Osteocyte (in vitro differentiated cells): ENCODE measurements at regions not wholly inside any gene's neighbourhood (a gene's known extent, or its start where the extent isn't known, plus 50 kb on each side); places are given as distances from the start of the nearest gene placed in this dataset.

Experiments used
- DNase-seq: peaks from one replicate; pipeline ENCODE4 v3.0.0; 2021; ENCODE audit warnings: mixed read lengths; ENCODE audit not compliant: unreplicated experiment; ENCODE audit errors: extremely low spot score
- H3K27ac Mint-ChIP-seq: one replicate; pipeline ENCODE4 v1.8.0; 2021; ENCODE audit warnings: mild to moderate bottlenecking, mixed read lengths; ENCODE audit not compliant: unreplicated experiment
- H3K27me3 Mint-ChIP-seq: one replicate; pipeline ENCODE4 v1.8.0; 2021; ENCODE audit warnings: mixed read lengths; ENCODE audit not compliant: unreplicated experiment
- H3K36me3 Mint-ChIP-seq: one replicate; pipeline ENCODE4 v1.8.0; 2021; ENCODE audit warnings: mixed read lengths; ENCODE audit not compliant: unreplicated experiment
- H3K4me1 Mint-ChIP-seq: one replicate; pipeline ENCODE4 v1.8.0; 2021; ENCODE audit warnings: mixed read lengths; ENCODE audit not compliant: unreplicated experiment
- H3K4me3 Mint-ChIP-seq: one replicate; pipeline ENCODE4 v1.8.0; 2021; ENCODE audit warnings: mild to moderate bottlenecking, moderate library complexity, mixed read lengths; ENCODE audit not compliant: unreplicated experiment
- H3K9me3 Mint-ChIP-seq: one replicate; pipeline ENCODE4 v1.8.0; 2021; ENCODE audit warnings: mixed read lengths; ENCODE audit not compliant: unreplicated experiment
- TF ChIP-seq, protein P1 (sequence below): fragments of 200-600 bp; sonication (generic); IDR thresholded peaks from 2 replicates; pipeline ENCODE4 v1.5.0; 2021; ENCODE audit warnings: antibody characterized with exemption, mild to moderate bottlenecking, moderate library complexity

DNA sequence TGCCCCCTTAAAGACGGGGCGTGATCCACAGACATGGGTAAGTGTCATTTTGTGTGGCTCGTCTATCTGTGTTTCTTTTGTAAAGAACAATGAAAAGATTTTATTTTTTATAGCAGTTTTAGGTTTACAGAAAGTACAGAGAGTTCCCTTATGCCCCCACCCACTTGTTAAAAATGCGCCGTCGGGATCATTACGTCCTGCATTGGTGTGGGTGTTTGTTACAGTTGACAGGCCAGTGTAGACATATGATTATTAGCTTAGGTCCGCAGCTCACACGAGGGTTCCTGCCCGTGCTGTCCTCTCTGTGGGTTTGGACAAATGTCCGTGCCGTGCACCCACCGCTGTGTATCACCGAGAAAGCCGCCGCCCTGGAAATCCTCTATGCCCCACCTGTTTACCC is 50.5 kb downstream of the RGS12 start:
- Mint-ChIP-seq H3K9me3 (no peaks in the 10 kb centered on the region), H3K36me3 (peaks cover 4% of the 10 kb centered on the region), H3K27ac (peak overlapping the region; percentile 14), H3K4me1 (peaks cover 40% of the 10 kb centered on the region), H3K4me3 (no peak overlapping the region), H3K27me3 (no peaks in the 10 kb centered on the region)
- no peak for DNase-seq
- TF ChIP-seq, protein P1, sequence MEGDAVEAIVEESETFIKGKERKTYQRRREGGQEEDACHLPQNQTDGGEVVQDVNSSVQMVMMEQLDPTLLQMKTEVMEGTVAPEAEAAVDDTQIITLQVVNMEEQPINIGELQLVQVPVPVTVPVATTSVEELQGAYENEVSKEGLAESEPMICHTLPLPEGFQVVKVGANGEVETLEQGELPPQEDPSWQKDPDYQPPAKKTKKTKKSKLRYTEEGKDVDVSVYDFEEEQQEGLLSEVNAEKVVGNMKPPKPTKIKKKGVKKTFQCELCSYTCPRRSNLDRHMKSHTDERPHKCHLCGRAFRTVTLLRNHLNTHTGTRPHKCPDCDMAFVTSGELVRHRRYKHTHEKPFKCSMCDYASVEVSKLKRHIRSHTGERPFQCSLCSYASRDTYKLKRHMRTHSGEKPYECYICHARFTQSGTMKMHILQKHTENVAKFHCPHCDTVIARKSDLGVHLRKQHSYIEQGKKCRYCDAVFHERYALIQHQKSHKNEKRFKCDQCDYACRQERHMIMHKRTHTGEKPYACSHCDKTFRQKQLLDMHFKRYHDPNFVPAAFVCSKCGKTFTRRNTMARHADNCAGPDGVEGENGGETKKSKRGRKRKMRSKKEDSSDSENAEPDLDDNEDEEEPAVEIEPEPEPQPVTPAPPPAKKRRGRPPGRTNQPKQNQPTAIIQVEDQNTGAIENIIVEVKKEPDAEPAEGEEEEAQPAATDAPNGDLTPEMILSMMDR: no peak

GRCh38 chr4:3344104-3344503 is 51.3 kb downstream of the RGS12 start:
- no peak overlapping the region for H3K27ac Mint-ChIP-seq
- peak; percentile 64 for DNase-seq

GRCh38 chr4:3344596-3344995 is 51.8 kb downstream of the RGS12 start:
- no peaks in the 10 kb centered on the region for H3K9me3 Mint-ChIP-seq
- H3K27ac Mint-ChIP-seq: no peak overlapping the region

More at GRCh38 chr4:3344104-3344503, 51.3 kb downstream of the RGS12 start:
- Mint-ChIP-seq H3K4me3 (no peak overlapping the region), H3K36me3 (peaks cover 6% of the 10 kb centered on the region), H3K9me3 (no peaks in the 10 kb centered on the region), H3K4me1 (peaks cover 34% of the 10 kb centered on the region), H3K27me3 (no peaks in the 10 kb centered on the region)
- TF ChIP-seq, protein P1: no peak

DNA sequence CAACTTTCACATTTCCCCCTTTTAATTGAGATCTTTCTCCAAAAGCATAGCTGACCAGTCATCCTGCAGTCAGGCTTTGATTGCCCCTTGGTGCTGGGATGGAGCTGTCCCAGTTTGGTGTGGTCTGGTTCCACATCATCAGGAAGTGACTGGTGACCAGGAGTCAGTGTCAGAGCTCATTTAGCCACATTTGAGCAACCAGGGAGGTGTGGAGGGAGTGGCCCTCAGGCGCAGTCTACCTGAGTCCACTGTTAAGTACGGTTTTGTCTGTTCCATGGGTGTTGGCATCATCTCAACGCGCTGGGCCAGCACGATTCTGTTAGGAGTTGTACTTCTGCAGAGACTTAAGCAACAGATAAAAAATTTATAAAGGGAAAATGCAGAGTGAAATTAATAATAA is 52.6 kb downstream of the RGS12 start:
- no peaks in the 10 kb centered on the region for H3K9me3 Mint-ChIP-seq
- H3K4me3 Mint-ChIP-seq: no peak overlapping the region
- H3K27me3 Mint-ChIP-seq: no peaks in the 10 kb centered on the region
- H3K36me3 Mint-ChIP-seq: peaks cover 6% of the 10 kb centered on the region
- TF ChIP-seq, protein P1: no peak
- DNase-seq: peak; percentile 54
- peaks cover 28% of the 10 kb centered on the region for H3K4me1 Mint-ChIP-seq
- no peak overlapping the region for H3K27ac Mint-ChIP-seq

More at GRCh38 chr4:3344596-3344995, 51.8 kb downstream of the RGS12 start:
- TF ChIP-seq, protein P1: no peak
- H3K4me1 Mint-ChIP-seq: peaks cover 31% of the 10 kb centered on the region
- H3K36me3 Mint-ChIP-seq: peaks cover 6% of the 10 kb centered on the region
- no peaks in the 10 kb centered on the region for H3K27me3 Mint-ChIP-seq
- DNase-seq: peak; percentile 68
- H3K4me3 Mint-ChIP-seq: no peak overlapping the region

- TF ChIP-seq, protein P1: peak; percentile 92
- peaks cover 26% of the 10 kb centered on the region for H3K4me1 Mint-ChIP-seq
- no peaks in the 10 kb centered on the region for H3K9me3 Mint-ChIP-seq
- H3K4me3 Mint-ChIP-seq: no peak overlapping the region
- peak; percentile 79 for DNase-seq
- H3K36me3 Mint-ChIP-seq: peaks cover 6% of the 10 kb centered on the region
- H3K27ac Mint-ChIP-seq: no peak overlapping the region
- H3K27me3 Mint-ChIP-seq: no peaks in the 10 kb centered on the region
Observed at GRCh38 chr4:3346146-3346545, 53.3 kb downstream of the RGS12 start.
